NCI-H146 treated with DMSO at 0.1 percent for 48 hours (cell line): ENCODE measurements at regions not wholly inside any gene's neighbourhood (a gene's known extent, or its start where the extent isn't known, plus 50 kb on each side); places are given as distances from the start of the nearest gene placed in this dataset.
A peak's percentile ranks its signal among the peaks of the same experiment; 100 is the strongest.
"Not testable (repeated sequence)": the region's sequence is repeated elsewhere in the genome, so short reads cannot be mapped to it uniquely, and the experiment has no call there.

Source experiments
- DNase-seq: peaks from one replicate; lab custom pipeline; 2025; ENCODE audit not compliant: unreplicated experiment; lab: John Stamatoyannopoulos, UW

- DNase-seq, result no peak
Measured at GRCh38 chr2:57681650-57682049, 365.0 kb upstream of the VRK2 start.

DNA sequence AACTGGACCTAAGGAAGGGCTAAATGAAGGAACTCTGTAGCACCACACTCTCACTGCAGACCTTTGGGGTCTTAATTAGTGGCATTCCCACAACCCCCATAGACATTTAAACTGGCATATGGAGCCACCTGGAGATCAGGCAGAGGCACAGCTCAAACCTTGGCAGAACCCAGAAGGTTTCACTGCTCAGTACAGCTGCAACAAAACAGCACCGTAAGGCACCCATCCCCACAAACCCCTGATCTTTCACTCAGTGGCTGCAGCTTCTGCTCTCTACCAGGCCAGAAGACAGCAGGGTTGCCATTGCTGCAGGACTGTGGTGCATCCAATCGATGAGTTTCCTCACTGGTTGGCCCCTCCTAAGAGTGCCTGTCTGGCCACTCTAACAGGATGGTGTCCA is 361.6 kb upstream of the VRK2 start:
- DNase-seq, result no peak

GRCh38 chr2:57692395-57692794 is 354.2 kb upstream of the VRK2 start:
- no peak for DNase-seq

GRCh38 chr2:57693177-57693576 is 353.4 kb upstream of the VRK2 start:
- no peak for DNase-seq

GRCh38 chr2:57693965-57694364 is 352.6 kb upstream of the VRK2 start:
- DNase-seq, result no peak

DNA sequence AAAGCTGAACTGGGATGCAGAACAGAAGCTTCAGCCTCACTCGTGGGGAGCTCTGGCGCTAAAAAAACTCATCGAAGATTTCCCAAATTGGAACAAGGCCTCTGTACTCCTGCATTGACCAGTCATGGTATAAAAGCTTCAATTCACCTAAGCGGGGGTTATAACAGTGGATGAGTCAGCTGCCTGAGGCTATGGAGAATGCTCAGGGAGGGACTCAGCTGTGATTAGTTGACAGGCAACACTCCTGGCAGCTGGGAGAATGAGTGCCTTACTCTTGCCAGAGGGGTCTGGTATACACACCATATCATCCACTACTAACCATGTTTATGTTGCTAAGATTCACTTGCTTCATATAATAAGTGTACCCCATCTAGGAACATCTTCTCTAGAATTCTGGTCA is 350.6 kb upstream of the VRK2 start:
- peak; percentile 41 for DNase-seq

- DNase-seq, result no peak
Measured at GRCh38 chr2:57698392-57698791, 348.2 kb upstream of the VRK2 start.

GRCh38 chr2:57698935-57699449 is 347.6 kb upstream of the VRK2 start:
- no peak for DNase-seq

DNA sequence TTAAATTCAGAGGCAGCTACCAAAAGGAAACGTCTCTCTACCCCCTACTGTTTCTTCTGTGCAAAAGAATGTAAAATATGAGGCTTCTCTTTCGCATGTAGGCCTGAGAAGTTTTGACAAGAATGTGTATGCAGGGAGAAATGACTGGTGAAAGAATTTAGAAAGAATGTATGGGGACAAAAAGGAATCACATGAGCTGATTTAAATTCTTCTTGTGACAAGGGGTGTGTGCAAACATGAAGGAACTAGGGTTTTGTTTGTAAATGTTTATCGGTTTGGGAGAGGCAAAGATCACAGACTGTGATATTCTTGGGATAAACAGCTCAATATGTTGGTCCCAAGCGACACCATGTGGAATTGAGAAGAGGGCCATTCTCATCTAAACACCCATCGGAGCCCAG is 345.2 kb upstream of the VRK2 start:
- no peak for DNase-seq

GRCh38 chr2:57703407-57703806 is 343.2 kb upstream of the VRK2 start:
- no peak for DNase-seq

DNA sequence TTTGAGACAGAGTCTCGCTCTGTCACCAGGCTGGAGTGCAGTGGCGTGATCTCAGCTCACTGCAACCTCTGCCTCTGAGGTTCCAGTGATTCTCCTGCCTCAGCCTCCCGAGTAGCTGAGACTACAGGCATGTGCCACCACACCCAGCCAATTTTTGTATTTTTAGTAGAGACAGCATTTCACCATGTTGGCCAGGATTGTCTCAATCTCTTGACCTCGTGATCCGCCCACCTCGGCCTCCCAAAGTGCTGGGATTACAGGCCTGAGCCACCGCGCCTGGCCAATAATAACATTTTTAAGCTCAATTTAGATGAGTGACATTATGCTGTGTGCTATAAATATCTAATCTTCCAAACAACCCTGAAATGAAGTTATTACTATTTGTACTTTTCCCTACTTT is 338.8 kb upstream of the VRK2 start:
- not testable (repeated sequence) for DNase-seq

- peak; percentile 4 for DNase-seq
Measured at GRCh38 chr2:57711991-57712390, 334.6 kb upstream of the VRK2 start.

- DNase-seq, result no peak
Measured at GRCh38 chr2:57720728-57721627, 325.6 kb upstream of the VRK2 start.

DNA sequence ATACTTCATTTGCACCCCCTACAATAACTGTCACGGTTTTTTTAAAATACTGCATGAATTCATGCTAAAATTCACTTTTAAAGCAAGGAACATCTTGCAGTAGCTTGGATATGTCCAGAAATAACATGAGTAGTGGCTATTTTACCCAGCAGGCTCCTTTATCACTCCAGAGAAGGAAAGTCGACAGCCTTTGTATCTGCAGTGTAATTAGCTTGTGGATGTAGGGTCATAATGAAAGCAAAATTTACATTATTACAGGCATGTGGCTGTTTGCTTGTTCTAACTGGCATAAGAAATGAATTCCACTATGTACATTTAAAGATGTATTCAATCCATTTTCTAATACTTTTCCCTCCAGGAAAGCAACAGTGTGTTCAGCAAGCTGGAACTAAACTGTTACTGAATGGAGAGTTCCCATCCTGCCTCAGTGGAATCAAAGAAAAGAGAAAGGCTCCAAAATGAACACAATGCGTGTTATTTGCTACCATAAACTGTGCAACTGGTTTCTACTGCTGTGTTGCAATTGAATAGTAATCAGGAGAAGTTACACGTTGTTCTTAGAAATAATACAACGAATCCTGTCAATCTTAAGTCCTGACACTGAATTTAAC is 321.2 kb upstream of the VRK2 start:
- DNase-seq, result peak; percentile 37

GRCh38 chr2:57726294-57726693 is 320.3 kb upstream of the VRK2 start:
- DNase-seq, result no peak

DNA sequence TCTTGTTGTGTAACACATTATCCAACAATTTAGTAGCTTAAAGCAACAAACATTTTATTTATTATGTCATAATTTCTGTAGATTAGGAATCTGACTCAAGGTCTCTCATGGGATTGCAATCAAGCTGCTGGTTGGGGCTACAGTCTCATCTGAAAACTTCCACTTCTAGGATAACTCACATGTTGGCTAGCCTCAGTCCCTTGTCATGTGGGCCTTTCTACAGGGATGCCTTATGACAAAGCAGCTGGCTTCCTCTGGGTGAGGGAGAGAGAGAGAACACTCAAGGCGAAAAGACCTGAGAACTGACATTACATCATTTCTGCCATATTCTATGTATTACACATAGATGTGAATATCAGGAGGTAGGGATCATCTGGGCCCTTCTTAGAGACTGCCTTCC is 317.9 kb upstream of the VRK2 start:
- no peak for DNase-seq

DNA sequence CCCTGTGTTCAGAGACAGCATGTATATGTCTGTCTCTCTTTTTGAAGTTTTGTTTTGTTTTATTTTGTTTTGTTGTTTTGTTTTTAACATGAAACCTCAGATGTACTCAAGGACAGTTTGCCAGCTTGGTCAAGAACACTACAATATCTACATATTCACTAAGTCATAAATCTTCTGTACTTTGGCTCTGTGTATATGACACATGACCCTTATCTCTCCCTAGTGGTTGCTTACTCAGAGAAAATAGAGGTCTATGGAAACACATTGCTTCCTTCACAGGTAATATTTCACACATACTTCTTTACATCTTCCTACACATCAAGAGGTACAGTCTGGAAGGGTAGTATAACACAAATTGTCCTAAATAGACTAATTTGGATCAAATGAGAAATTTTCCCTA is 312.6 kb upstream of the VRK2 start:
- DNase-seq, result no peak

- no peak for DNase-seq
Measured at GRCh38 chr2:57740891-57741290, 305.7 kb upstream of the VRK2 start.

- no peak for DNase-seq
Measured at GRCh38 chr2:57753636-57754035, 293.0 kb upstream of the VRK2 start.

GRCh38 chr2:57758686-57759085 is 287.9 kb upstream of the VRK2 start:
- DNase-seq, result no peak

- no peak for DNase-seq
Measured at GRCh38 chr2:57759131-57759530, 287.5 kb upstream of the VRK2 start.

DNA sequence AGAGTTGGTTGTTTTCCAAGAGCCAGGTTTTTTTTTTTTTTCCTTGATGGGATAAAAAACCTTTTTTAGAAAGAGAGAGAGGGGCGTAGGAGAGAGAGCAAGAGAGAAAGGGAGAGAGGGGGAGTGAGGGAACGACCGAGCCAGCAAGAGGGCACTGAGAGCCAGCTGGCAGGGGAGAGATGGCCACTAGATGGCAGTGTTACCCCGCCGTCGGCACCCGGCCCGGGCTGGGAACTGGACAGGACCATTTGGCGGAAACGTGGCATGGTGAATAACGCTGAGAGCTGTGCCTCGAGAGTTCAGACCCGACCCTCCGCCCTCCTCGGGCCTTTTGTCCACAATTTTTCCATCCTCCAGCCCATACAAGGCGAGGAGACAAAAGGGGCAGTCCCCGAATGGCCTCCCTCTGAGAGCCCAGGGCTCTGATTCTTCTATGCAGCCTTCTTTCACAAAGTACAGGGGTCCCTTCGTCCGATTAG is 286.7 kb upstream of the VRK2 start:
- peak; percentile 92 for DNase-seq
